ENCODE measurements at regions not wholly inside any gene's neighbourhood (a gene's known extent, or its start where the extent isn't known, plus 50 kb on each side); places are given as distances from the start of the nearest gene placed in this dataset.

DNA sequence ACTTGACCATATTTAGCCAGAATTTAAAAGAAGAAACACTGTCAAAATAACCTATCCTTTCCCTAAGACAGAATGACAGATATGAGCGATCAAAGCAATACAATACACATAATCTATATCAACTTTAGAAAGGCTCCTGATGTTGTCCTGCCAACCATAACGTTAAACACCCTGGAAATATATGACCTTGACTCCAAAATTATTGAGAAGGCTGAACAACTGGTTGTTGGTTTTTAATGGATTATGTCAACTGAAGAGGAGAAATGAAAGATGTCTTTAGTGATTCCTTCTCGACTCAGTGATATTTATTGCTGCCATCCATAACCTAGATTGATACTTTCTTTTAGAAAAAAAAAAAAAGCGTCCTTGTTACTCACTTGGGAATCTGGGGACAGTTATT is 957.2 kb downstream of the SLITRK1 start:
- Histone ChIP-seq H3K27ac (ENCODE audit: low read depth in 1 of 2, low read length in 2 of 2) (no peak overlapping the region), H3K4me3 (replicated peaks in 1 of 3; ENCODE audit: low read depth in 2 of 3, low read length in 3 of 3) (no peak overlapping the region), H3K36me3 (replicated peaks in 1 of 2; ENCODE audit: control insufficient read depth in 1 of 2, insufficient read depth in 2 of 2, low read length in 2 of 2) (no peaks in the 10 kb centered on the region), H3K79me2 (ENCODE audit: insufficient read depth, low read length) (no peaks in the 10 kb centered on the region), H4K20me1 (ENCODE audit: insufficient read depth, low read length) (no peaks in the 10 kb centered on the region), H2AFZ (ENCODE audit: insufficient read depth, low read depth, low read length, poor library complexity, severe bottlenecking) (no peak overlapping the region), H3K27me3 (ENCODE audit: control insufficient read depth in 2 of 2, insufficient read depth in 2 of 2, low read length in 2 of 2) (no peaks in the 10 kb centered on the region), H3K9ac (ENCODE audit: insufficient read depth, low read length, poor library complexity, severe bottlenecking) (no peak overlapping the region), H3K4me2 (replicated peaks; ENCODE audit: extremely low read depth, low read length, poor library complexity, severe bottlenecking) (no peak overlapping the region), H3K4me1 (ENCODE audit: control insufficient read depth in 1 of 2, insufficient read depth in 2 of 2, low read length in 2 of 2) (no peaks in the 10 kb centered on the region), H3K9me3 (replicated peaks in 1 of 2; ENCODE audit: control insufficient read depth in 1 of 2, insufficient read depth in 1 of 2, low read length in 2 of 2) (peaks cover 6 to 7% of the 10 kb centered on the region in 2 donors)
- H3K27ac Mint-ChIP-seq = no peak overlapping the region
- no peak overlapping the region for H3K4me3 Mint-ChIP-seq
- H3K27me3 Mint-ChIP-seq (ENCODE audit: low read depth in 3 of 3) = peaks cover 0 to 2% (median 0%) of the 10 kb centered on the region in 3 donors
- no peaks in the 10 kb centered on the region for H3K4me1 Mint-ChIP-seq
- DNase-seq = no peak
- H3K36me3 Mint-ChIP-seq = no peaks in the 10 kb centered on the region
- TF ChIP-seq, protein P1, sequence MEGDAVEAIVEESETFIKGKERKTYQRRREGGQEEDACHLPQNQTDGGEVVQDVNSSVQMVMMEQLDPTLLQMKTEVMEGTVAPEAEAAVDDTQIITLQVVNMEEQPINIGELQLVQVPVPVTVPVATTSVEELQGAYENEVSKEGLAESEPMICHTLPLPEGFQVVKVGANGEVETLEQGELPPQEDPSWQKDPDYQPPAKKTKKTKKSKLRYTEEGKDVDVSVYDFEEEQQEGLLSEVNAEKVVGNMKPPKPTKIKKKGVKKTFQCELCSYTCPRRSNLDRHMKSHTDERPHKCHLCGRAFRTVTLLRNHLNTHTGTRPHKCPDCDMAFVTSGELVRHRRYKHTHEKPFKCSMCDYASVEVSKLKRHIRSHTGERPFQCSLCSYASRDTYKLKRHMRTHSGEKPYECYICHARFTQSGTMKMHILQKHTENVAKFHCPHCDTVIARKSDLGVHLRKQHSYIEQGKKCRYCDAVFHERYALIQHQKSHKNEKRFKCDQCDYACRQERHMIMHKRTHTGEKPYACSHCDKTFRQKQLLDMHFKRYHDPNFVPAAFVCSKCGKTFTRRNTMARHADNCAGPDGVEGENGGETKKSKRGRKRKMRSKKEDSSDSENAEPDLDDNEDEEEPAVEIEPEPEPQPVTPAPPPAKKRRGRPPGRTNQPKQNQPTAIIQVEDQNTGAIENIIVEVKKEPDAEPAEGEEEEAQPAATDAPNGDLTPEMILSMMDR (IDR thresholded peaks at IDR 0.05) = no peak
- WGBS (ENCODE audit: insufficient coverage) = 50% methylated on average over 2 of the region's 4 CpGs
- peaks cover 0 to 18% (median 7%) of the 10 kb centered on the region in 7 donors for H3K9me3 Mint-ChIP-seq
- intact Hi-C loops (cut with micrococcal nuclease) = no loop called here

DNA sequence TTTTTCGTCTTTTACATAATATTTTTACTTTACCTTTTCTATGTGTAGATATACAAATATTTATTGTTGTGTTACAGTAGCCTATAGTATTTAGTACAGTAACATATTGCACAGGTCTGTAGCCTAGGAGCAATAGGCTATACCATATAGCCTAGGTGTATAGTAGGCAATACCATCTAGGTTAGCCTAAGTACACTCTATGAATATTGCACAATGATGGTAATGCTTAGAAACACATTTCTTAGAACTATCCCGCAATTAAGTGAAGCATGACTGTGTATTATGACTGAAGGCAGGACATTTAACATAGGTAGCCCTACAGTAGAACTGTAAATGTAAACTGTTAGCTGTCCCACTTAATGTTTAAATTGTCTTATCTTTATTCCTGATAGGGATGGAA is 964.3 kb downstream of the SLITRK1 start:
- intact Hi-C loops (cut with micrococcal nuclease) = no loop called here
- H3K27me3 Mint-ChIP-seq (ENCODE audit: low read depth in 3 of 3) = no peaks in the 10 kb centered on the region
- Histone ChIP-seq H2AFZ (ENCODE audit: insufficient read depth, low read depth, low read length, poor library complexity, severe bottlenecking) (no peak overlapping the region), H3K9me3 (replicated peaks in 1 of 2; ENCODE audit: control insufficient read depth in 1 of 2, insufficient read depth in 1 of 2, low read length in 2 of 2) (peaks cover 0 to 4% of the 10 kb centered on the region in 2 donors), H3K4me1 (ENCODE audit: control insufficient read depth in 1 of 2, insufficient read depth in 2 of 2, low read length in 2 of 2) (no peaks in the 10 kb centered on the region), H3K27me3 (ENCODE audit: control insufficient read depth in 2 of 2, insufficient read depth in 2 of 2, low read length in 2 of 2) (no peaks in the 10 kb centered on the region), H3K9ac (ENCODE audit: insufficient read depth, low read length, poor library complexity, severe bottlenecking) (no peak overlapping the region), H3K27ac (ENCODE audit: low read depth in 1 of 2, low read length in 2 of 2) (no peak overlapping the region), H3K36me3 (replicated peaks in 1 of 2; ENCODE audit: control insufficient read depth in 1 of 2, insufficient read depth in 2 of 2, low read length in 2 of 2) (no peaks in the 10 kb centered on the region), H4K20me1 (ENCODE audit: insufficient read depth, low read length) (no peaks in the 10 kb centered on the region), H3K79me2 (ENCODE audit: insufficient read depth, low read length) (no peaks in the 10 kb centered on the region), H3K4me3 (replicated peaks in 1 of 3; ENCODE audit: low read depth in 2 of 3, low read length in 3 of 3) (no peak overlapping the region), H3K4me2 (replicated peaks; ENCODE audit: extremely low read depth, low read length, poor library complexity, severe bottlenecking) (no peak overlapping the region)
- no peak overlapping the region for H3K4me3 Mint-ChIP-seq
- no peak for DNase-seq
- TF ChIP-seq, protein P1 (IDR thresholded peaks at IDR 0.05) = no peak
- no CpG with 5 or more reads among the region's 2 CpGs for WGBS (ENCODE audit: insufficient coverage)
- H3K4me1 Mint-ChIP-seq = no peaks in the 10 kb centered on the region
- no peak overlapping the region for H3K27ac Mint-ChIP-seq
- H3K36me3 Mint-ChIP-seq = no peaks in the 10 kb centered on the region
- H3K9me3 Mint-ChIP-seq = peaks cover 0 to 10% (median 2%) of the 10 kb centered on the region in 7 donors

Data from CD14-positive monocyte (primary cell).